ENCODE measurements at regions not wholly inside any gene's neighbourhood (a gene's known extent, or its start where the extent isn't known, plus 50 kb on each side); places are given as distances from the start of the nearest gene placed in this dataset.

DNA sequence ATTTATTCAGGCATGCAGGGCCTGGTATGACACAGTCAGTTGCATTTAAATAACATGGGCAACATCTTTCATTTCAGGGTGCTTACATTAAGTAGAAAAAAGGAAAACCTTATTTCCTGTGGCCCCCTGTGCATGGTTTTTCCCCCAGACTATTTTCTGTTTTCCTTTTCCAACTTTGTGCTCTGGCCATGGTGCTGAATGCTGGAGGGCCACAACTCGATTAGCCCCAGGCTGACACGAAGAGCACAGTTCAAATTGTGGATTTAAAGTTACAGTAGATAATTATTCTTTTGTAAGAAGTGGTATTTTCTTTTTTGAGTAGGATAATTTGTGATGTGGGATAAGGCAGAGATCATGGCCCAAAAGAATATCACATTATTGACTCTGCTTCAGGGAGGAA is 332.0 kb downstream of the HAO1 start:
- TF ChIP-seq, protein P1, sequence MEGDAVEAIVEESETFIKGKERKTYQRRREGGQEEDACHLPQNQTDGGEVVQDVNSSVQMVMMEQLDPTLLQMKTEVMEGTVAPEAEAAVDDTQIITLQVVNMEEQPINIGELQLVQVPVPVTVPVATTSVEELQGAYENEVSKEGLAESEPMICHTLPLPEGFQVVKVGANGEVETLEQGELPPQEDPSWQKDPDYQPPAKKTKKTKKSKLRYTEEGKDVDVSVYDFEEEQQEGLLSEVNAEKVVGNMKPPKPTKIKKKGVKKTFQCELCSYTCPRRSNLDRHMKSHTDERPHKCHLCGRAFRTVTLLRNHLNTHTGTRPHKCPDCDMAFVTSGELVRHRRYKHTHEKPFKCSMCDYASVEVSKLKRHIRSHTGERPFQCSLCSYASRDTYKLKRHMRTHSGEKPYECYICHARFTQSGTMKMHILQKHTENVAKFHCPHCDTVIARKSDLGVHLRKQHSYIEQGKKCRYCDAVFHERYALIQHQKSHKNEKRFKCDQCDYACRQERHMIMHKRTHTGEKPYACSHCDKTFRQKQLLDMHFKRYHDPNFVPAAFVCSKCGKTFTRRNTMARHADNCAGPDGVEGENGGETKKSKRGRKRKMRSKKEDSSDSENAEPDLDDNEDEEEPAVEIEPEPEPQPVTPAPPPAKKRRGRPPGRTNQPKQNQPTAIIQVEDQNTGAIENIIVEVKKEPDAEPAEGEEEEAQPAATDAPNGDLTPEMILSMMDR (IDR thresholded peaks at IDR 0.05): no peak

DNA sequence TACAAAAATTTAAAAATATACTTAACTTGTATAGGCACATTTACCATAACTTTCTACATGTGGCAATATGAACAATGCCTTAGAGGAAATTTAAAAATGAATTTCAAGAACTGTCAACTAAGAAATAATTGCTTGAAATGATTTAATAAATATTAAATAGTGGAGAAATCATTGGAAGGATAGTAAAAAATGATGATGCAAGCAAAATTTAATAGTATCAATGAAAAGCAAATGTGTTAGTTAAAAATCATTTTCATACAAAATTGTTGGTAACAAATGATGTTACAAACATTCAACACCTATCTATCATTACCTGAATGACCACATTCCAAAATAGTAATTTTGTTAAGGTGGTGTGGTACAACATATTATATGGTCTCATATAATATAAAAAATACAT is 331.0 kb downstream of the HAO1 start:
- TF ChIP-seq, protein P1 (IDR thresholded peaks at IDR 0.05): no peak

DNA sequence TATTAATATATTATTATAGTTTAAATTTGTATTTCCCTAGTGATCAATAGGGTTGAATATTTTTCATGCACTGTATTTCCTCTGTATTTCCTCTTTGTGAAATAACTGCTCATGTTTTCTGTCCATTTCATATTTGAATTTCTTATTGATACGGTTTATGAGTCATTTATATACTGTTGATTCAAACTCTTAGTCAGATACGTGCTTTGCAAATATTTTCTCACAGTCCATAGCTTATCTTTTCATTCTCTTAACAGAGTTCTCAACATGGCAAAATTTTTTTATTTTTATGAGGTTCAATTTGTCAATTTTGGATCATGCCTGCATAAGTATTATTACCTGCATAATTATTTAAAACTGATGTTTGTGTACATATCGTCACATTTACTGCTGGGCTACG is 329.6 kb downstream of the HAO1 start:
- TF ChIP-seq, protein P1 (IDR thresholded peaks at IDR 0.05): no peak

DNA sequence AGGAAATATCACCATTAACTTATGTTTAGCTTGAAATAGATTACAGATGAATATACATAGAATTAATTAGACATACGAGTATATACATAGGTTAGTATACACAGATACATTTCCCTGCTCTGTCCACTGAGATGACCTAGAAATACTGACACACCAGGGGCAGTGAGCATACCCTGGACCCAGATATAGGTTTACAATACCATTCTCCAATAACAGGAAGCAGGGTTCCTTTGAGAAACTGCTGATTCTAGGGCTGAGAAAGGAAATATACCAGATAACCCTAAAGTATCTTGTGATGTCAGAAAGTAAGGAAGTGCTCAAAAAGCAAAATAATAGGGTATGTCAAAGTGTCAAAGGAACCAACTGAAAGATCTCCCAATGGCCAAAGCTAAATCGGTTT is 322.5 kb downstream of the HAO1 start:
- TF ChIP-seq, protein P1 (IDR thresholded peaks at IDR 0.05): no peak

DNA sequence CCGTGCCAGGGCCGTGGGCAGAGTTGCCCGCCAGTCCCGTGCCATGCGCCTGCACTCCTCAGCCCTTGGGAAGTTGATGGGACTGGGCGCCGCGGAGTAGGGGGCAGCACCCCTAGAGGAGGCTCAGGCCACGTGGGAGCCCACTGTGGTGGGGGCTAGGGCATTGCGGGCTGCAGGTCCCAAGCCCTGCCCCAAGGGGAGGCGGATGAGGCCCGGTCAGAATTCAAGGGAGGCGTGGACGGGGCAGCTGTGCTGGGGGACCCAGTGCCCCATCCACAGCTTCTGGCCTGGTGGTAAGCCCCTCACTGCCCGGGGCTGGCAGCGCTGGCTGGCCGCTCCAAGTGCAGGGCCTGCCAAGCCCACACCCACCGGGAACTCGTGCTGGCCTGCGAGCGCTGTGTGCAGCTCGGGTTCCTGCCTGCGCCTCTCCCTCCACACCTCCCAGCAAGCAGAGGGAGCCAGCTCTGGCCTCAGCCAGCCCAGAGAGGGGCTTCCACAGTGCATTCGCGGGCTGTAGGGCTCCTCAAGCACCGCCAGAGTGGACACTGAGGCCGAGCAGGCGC is 317.8 kb downstream of the HAO1 start:
- TF ChIP-seq, protein P1 (IDR thresholded peaks at IDR 0.05): no peak

DNA sequence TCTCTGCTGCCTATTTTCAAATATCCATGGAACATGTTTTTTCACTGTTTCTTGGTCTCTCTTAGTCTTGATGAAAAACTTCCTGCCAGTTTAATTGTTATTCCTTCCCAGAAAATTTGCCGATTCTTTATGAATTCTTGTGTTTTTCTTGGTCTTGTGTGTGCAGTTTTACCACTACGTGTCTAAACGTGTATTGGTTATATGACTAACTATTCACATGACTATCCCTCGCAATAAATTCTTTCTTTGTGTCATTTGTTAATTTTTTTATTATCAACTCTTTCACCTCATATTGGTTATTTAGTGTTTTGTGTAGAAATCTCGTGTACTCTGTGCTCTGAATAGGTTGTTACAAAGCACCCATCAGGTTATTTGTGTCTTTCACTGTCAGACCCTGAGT is 315.4 kb downstream of the HAO1 start:
- TF ChIP-seq, protein P1 (IDR thresholded peaks at IDR 0.05): no peak

DNA sequence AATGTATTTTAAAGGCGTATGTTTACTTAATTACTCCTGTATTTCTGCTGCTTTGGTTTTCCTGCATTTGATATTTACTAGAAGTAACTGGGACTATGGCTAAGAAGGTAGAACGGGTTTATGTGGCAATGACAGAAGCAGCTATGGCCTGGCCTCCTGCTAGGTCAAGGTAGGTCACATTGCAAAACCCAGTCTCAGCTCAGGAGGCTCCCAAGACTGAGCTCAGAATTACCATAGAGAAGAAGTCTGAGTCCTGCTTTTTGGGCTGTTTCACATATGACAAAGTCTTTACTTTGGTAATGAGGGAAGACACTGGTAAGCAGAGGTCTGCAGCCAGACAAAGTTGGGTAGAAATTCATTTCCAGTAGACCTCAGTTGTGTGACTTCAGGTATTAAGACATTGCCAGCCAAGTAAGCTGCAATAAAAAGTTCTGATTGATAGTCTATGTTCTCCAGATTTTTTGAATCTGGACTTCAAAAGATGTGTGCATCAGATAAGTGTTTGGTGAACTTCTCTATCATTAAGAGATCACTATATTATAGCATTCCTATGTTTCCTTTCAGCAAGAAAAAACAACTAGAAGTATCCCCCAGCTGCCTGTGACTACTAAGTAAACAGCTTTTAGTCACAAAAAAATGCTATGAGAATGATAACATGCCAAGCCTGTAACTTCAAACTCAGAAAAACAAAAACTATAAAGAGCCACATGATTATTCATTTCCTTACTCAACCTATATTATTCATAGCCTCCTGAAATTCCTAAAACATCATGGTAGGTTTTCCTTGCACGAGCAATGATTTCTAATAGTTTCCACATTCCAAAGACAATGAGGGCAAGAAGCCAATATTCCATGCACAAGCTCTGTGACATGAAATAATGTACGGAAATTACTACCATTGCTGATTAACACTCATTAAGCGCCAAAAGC is 312.3 kb downstream of the HAO1 start:
- TF ChIP-seq, protein P1 (IDR thresholded peaks at IDR 0.05): no peak
